Activated CD4-positive, alpha-beta T cell treated with anti-CD3 and anti-CD28 coated beads for 36 hours (primary cell): ENCODE measurements at regions not wholly inside any gene's neighbourhood (a gene's known extent, or its start where the extent isn't known, plus 50 kb on each side); places are given as distances from the start of the nearest gene placed in this dataset.
"Not testable (repeated sequence)": the region's sequence is repeated elsewhere in the genome, so short reads cannot be mapped to it uniquely, and the experiment has no call there.

ENCODE experiments used
- ATAC-seq: fragments of 200-7000 bp; cut with Tn5 transposase; one replicate; pipeline ENCODE4 v1.10.0; 2021; ENCODE audit warnings: mild to moderate bottlenecking, moderate library complexity
- CTCF ChIA-PET: fragments of 350-600 bp; sonication (Branson Sonifier 250); formaldehyde crosslinking; loops from one replicate; lab custom pipeline; 2021; ENCODE audit warnings: antibody characterized with exemption; lab: Charles Lee
- POLR2A ChIA-PET: fragments of 350-600 bp; sonication (Branson Sonifier 250); formaldehyde crosslinking; loops from one replicate; lab custom pipeline; 2021; ENCODE audit warnings: antibody characterized with exemption, inconsistent platforms; lab: Charles Lee
- DNase-seq: peaks from one replicate; pipeline ENCODE4 v3.0.0-alpha.2; 2020
- H3K27ac Mint-ChIP-seq: one replicate; pipeline ENCODE4 v1.8.0; 2021; ENCODE audit warnings: mixed read lengths
- H3K27me3 Mint-ChIP-seq: one replicate; pipeline ENCODE4 v1.8.0; 2021; ENCODE audit warnings: mixed read lengths
- H3K36me3 Mint-ChIP-seq: one replicate; pipeline ENCODE4 v1.8.0; 2021; ENCODE audit warnings: low read depth, mixed read lengths
- H3K4me1 Mint-ChIP-seq: one replicate; pipeline ENCODE4 v1.8.0; 2021; ENCODE audit warnings: mixed read lengths
- H3K4me3 Mint-ChIP-seq: one replicate; pipeline ENCODE4 v1.8.0; 2021; ENCODE audit warnings: mild to moderate bottlenecking, moderate library complexity, mixed read lengths
- H3K9me3 Mint-ChIP-seq: one replicate; pipeline ENCODE4 v1.8.0; 2021; ENCODE audit warnings: low read depth, mixed read lengths
- intact Hi-C, 2 experiments: fragments of 100-400 bp; cut with DNase I in 1 of 2; cut with micrococcal nuclease in 1 of 2; formaldehyde crosslinking; loops; one replicate each; pipeline versions ENCODE4 v1.14.2 to v1.15.1; 2022 to 2024; cut with DNase I, micrococcal nuclease

GRCh38 chr6:86872810-86873209 lies 64.5 kb upstream of the HTR1E start:
- H3K4me1 Mint-ChIP-seq, H3K27me3 Mint-ChIP-seq, CTCF ChIA-PET, H3K27ac Mint-ChIP-seq, H3K4me3 Mint-ChIP-seq, DNase-seq, H3K36me3 Mint-ChIP-seq, intact Hi-C loops, POLR2A ChIA-PET, ATAC-seq: not testable (repeated sequence)
- peaks cover 30% of the 10 kb centered on the region for H3K9me3 Mint-ChIP-seq

GRCh38 chr6:86871681-86872080 lies 65.6 kb upstream of the HTR1E start:
- Mint-ChIP-seq H3K4me3 (no peak overlapping the region), H3K36me3 (no peaks in the 10 kb centered on the region), H3K27me3 (no peaks in the 10 kb centered on the region), H3K4me1 (no peaks in the 10 kb centered on the region), H3K9me3 (peaks cover 30% of the 10 kb centered on the region), H3K27ac (no peak overlapping the region)
- ChIA-PET POLR2A (no interaction called here), CTCF (no interaction called here)
- no peak for ATAC-seq
- DNase-seq = no peak
- intact Hi-C loops = no loop called here

- H3K27me3 Mint-ChIP-seq = no peaks in the 10 kb centered on the region
- CTCF ChIA-PET = interaction anchor here (0.8 to 0.9 kb wide), 2 partner anchors 15 to 1193 kb away, joined by 3 read pairs; no protein-coding TSS in a partner anchor
These were observed 67.8 kb upstream of the HTR1E start for GRCh38 chr6:86869500-86869899.

GRCh38 chr6:86859513-86859912 lies 77.8 kb upstream of the HTR1E start:
- intact Hi-C loops = loop anchor here in 1 of 2 experiments (5.0 kb wide), 1 partner anchor 1102 kb away; no protein-coding TSS in a partner anchor
- Mint-ChIP-seq H3K9me3 (no peaks in the 10 kb centered on the region), H3K4me1 (no peaks in the 10 kb centered on the region), H3K36me3 (no peaks in the 10 kb centered on the region), H3K27me3 (no peaks in the 10 kb centered on the region), H3K27ac (no peak overlapping the region), H3K4me3 (no peak overlapping the region)
- CTCF ChIA-PET = no interaction called here
- ATAC-seq (no peak), DNase-seq (no peak)
- POLR2A ChIA-PET = no interaction called here

More at GRCh38 chr6:86869500-86869899, 67.8 kb upstream of the HTR1E start:
- peaks cover 31% of the 10 kb centered on the region for H3K9me3 Mint-ChIP-seq
- POLR2A ChIA-PET = no interaction called here
- no peak overlapping the region for H3K27ac Mint-ChIP-seq
- no peaks in the 10 kb centered on the region for H3K4me1 Mint-ChIP-seq
- intact Hi-C loops = no loop called here
- DNase-seq (no peak), ATAC-seq (no peak)
- no peak overlapping the region for H3K4me3 Mint-ChIP-seq
- H3K36me3 Mint-ChIP-seq = no peaks in the 10 kb centered on the region

- CTCF ChIA-PET = interaction anchor here (0.5 kb wide), 1 partner anchor 297 kb away, joined by 4 read pairs; no protein-coding TSS in a partner anchor
- POLR2A ChIA-PET = no interaction called here
- no peak overlapping the region for H3K27ac Mint-ChIP-seq
These were observed 78.4 kb upstream of the HTR1E start for GRCh38 chr6:86858970-86859369.

GRCh38 chr6:86857783-86858182 lies 79.5 kb upstream of the HTR1E start:
- intact Hi-C loops = loop anchor here (2.0 to 5.0 kb wide), 2 partner anchors 935 to 1100 kb away; no protein-coding TSS in a partner anchor
- no peak overlapping the region for H3K4me3 Mint-ChIP-seq

More at GRCh38 chr6:86858970-86859369, 78.4 kb upstream of the HTR1E start:
- ATAC-seq (no peak), DNase-seq (no peak)
- H3K4me3 Mint-ChIP-seq = no peak overlapping the region
- H3K36me3 Mint-ChIP-seq = no peaks in the 10 kb centered on the region
- intact Hi-C loops = loop anchor here in 1 of 2 experiments (5.0 kb wide), 1 partner anchor 1102 kb away; no protein-coding TSS in a partner anchor
- H3K27me3 Mint-ChIP-seq = no peaks in the 10 kb centered on the region
- no peaks in the 10 kb centered on the region for H3K4me1 Mint-ChIP-seq
- H3K9me3 Mint-ChIP-seq = no peaks in the 10 kb centered on the region

GRCh38 chr6:86856937-86857563 lies 80.3 kb upstream of the HTR1E start:
- Mint-ChIP-seq H3K27me3 (peaks cover 5% of the 10 kb centered on the region), H3K9me3 (no peaks in the 10 kb centered on the region), H3K36me3 (no peaks in the 10 kb centered on the region), H3K4me3 (no peak overlapping the region), H3K27ac (no peak overlapping the region), H3K4me1 (no peaks in the 10 kb centered on the region)
- intact Hi-C loops = loop anchor here (1.0 to 5.0 kb wide), 3 partner anchors 934 to 1100 kb away; no protein-coding TSS in a partner anchor
- POLR2A ChIA-PET = no interaction called here
- DNase-seq = peak; percentile 53
- no peak for ATAC-seq
- CTCF ChIA-PET = interaction anchor here (0.5 to 1.4 kb wide), 5 partner anchors 21 to 392 kb away, joined by 3 to 4 read pairs (median 3); no protein-coding TSS in a partner anchor

More at GRCh38 chr6:86857783-86858182, 79.5 kb upstream of the HTR1E start:
- H3K9me3 Mint-ChIP-seq = no peaks in the 10 kb centered on the region
- peaks cover 4% of the 10 kb centered on the region for H3K27me3 Mint-ChIP-seq
- no peak for DNase-seq
- ChIA-PET CTCF (interaction anchor here (1.4 kb wide), 1 partner anchor 22 kb away, joined by 3 read pairs; no protein-coding TSS in a partner anchor), POLR2A (no interaction called here)
- no peak for ATAC-seq
- H3K36me3 Mint-ChIP-seq = no peaks in the 10 kb centered on the region
- H3K27ac Mint-ChIP-seq = no peak overlapping the region
- H3K4me1 Mint-ChIP-seq = no peaks in the 10 kb centered on the region

GRCh38 chr6:86856379-86856778 lies 80.9 kb upstream of the HTR1E start:
- H3K4me3 Mint-ChIP-seq = no peak overlapping the region
- DNase-seq (no peak), ATAC-seq (no peak)
- H3K4me1 Mint-ChIP-seq = no peaks in the 10 kb centered on the region
- H3K27ac Mint-ChIP-seq = no peak overlapping the region
- H3K36me3 Mint-ChIP-seq = no peaks in the 10 kb centered on the region
- intact Hi-C loops = loop anchor here (1.0 to 5.0 kb wide), 3 partner anchors 933 to 1099 kb away; no protein-coding TSS in a partner anchor
- ChIA-PET POLR2A (no interaction called here), CTCF (interaction anchor here (0.6 to 1.4 kb wide), 4 partner anchors 21 to 310 kb away, joined by 3 to 4 read pairs (median 3); no protein-coding TSS in a partner anchor)
- H3K9me3 Mint-ChIP-seq = no peaks in the 10 kb centered on the region
- peaks cover 5% of the 10 kb centered on the region for H3K27me3 Mint-ChIP-seq

- Mint-ChIP-seq H3K9me3 (peaks cover 4% of the 10 kb centered on the region), H3K4me1 (no peaks in the 10 kb centered on the region), H3K27me3 (peaks cover 7% of the 10 kb centered on the region), H3K4me3 (no peak overlapping the region), H3K36me3 (no peaks in the 10 kb centered on the region), H3K27ac (no peak overlapping the region)
- DNase-seq (no peak), ATAC-seq (no peak)
- intact Hi-C loops = loop anchor here in 1 of 2 experiments (5.0 kb wide), 1 partner anchor 317 kb away; no protein-coding TSS in a partner anchor
- ChIA-PET POLR2A (interaction anchor here (0.7 kb wide), 1 partner anchor 933 kb away, joined by 4 read pairs; no protein-coding TSS in a partner anchor), CTCF (no interaction called here)
These were observed 88.3 kb upstream of the HTR1E start for GRCh38 chr6:86848986-86849385.

- POLR2A ChIA-PET = no interaction called here
- H3K36me3 Mint-ChIP-seq = no peaks in the 10 kb centered on the region
These were observed 104.6 kb upstream of the HTR1E start for GRCh38 chr6:86832686-86833085.

GRCh38 chr6:86825436-86825835 lies 111.9 kb upstream of the HTR1E start:
- intact Hi-C loops = no loop called here
- Mint-ChIP-seq H3K36me3 (no peaks in the 10 kb centered on the region), H3K27ac (no peak overlapping the region), H3K4me3 (no peak overlapping the region), H3K9me3 (no peaks in the 10 kb centered on the region), H3K27me3 (no peaks in the 10 kb centered on the region), H3K4me1 (no peaks in the 10 kb centered on the region)
- ChIA-PET POLR2A (no interaction called here), CTCF (interaction anchor here (0.6 kb wide), 1 partner anchor 1013 kb away, joined by 3 read pairs; no protein-coding TSS in a partner anchor)
- DNase-seq (no peak), ATAC-seq (no peak)

More at GRCh38 chr6:86832686-86833085, 104.6 kb upstream of the HTR1E start:
- no peak overlapping the region for H3K27ac Mint-ChIP-seq
- ATAC-seq (no peak), DNase-seq (no peak)
- CTCF ChIA-PET = no interaction called here
- no peaks in the 10 kb centered on the region for H3K27me3 Mint-ChIP-seq
- no peaks in the 10 kb centered on the region for H3K4me1 Mint-ChIP-seq
- H3K4me3 Mint-ChIP-seq = no peak overlapping the region
- no peaks in the 10 kb centered on the region for H3K9me3 Mint-ChIP-seq
- intact Hi-C loops = no loop called here
